Stimulated activated CD4-positive, alpha-beta T cell treated with anti-CD3 and anti-CD28 coated beads, Interleukin-1b, Interleukin-23, amount 100 ng/mL, for 24 hours (primary cell): ENCODE measurements at regions not wholly inside any gene's neighbourhood (a gene's known extent, or its start where the extent isn't known, plus 50 kb on each side); places are given as distances from the start of the nearest gene placed in this dataset.

Experiments
- DNase-seq, 4 experiments: peaks; one replicate each; pipeline ENCODE4 v3.0.0-alpha.2; 2020; ENCODE audit warnings: low read depth in 4 of 4, low spot score in 1 of 4

GRCh38 chr1:235027076-235027861, 101.4 kb downstream of the TOMM20 start:
- DNase-seq: no peak

GRCh38 chr1:235025422-235025984, 103.1 kb downstream of the TOMM20 start:
- DNase-seq: no peak

- no peak for DNase-seq
Measured at GRCh38 chr1:235024711-235025421, 103.8 kb downstream of the TOMM20 start.

GRCh38 chr1:235023711-235024439, 104.8 kb downstream of the TOMM20 start:
- no peak for DNase-seq

- DNase-seq: no peak
Measured at GRCh38 chr1:235022981-235023710, 105.5 kb downstream of the TOMM20 start.

- DNase-seq: no peak
Measured at GRCh38 chr1:235022341-235022980, 106.2 kb downstream of the TOMM20 start.

GRCh38 chr1:235021815-235022214, 106.8 kb downstream of the TOMM20 start:
- DNase-seq: no peak

- DNase-seq: no peak
Measured at GRCh38 chr1:235021321-235021720, 107.3 kb downstream of the TOMM20 start.

- no peak for DNase-seq
Measured at GRCh38 chr1:235019961-235020360, 108.7 kb downstream of the TOMM20 start.

- no peak for DNase-seq
Measured at GRCh38 chr1:235019471-235019870, 109.2 kb downstream of the TOMM20 start.

- peak in 1 of 4 experiments; percentile 42 for DNase-seq
Measured at GRCh38 chr1:235018720-235019444, 109.8 kb downstream of the TOMM20 start.

- no peak for DNase-seq
Measured at GRCh38 chr1:235018161-235018560, 110.5 kb downstream of the TOMM20 start.

- no peak for DNase-seq
Measured at GRCh38 chr1:235017719-235018118, 110.9 kb downstream of the TOMM20 start.

- DNase-seq: no peak
Measured at GRCh38 chr1:235017191-235017590, 111.4 kb downstream of the TOMM20 start.

GRCh38 chr1:235015291-235015985, 113.2 kb downstream of the TOMM20 start:
- DNase-seq: peak in 1 of 4 experiments; percentile 46

GRCh38 chr1:235014756-235015155, 113.9 kb downstream of the TOMM20 start:
- no peak for DNase-seq

GRCh38 chr1:235013512-235013911, 115.1 kb downstream of the TOMM20 start:
- no peak for DNase-seq

- DNase-seq: no peak
Measured at GRCh38 chr1:235012436-235013210, 116.0 kb downstream of the TOMM20 start.
